Left ventricle myocardium inferior (tissue), 1 donor: ENCODE measurements at regions not wholly inside any gene's neighbourhood (a gene's known extent, or its start where the extent isn't known, plus 50 kb on each side); places are given as distances from the start of the nearest gene placed in this dataset.

Experiments used
- DNase-seq: peaks from one replicate; pipeline ENCODE4 v3.0.0-alpha.2; 2020
- H3K27ac ChIP-seq: fragments of 200-600 bp; replicated peaks from 2 replicates; pipeline ENCODE4 v1.8.0; 2021
- H3K27me3 ChIP-seq: fragments of 200-600 bp; 2 replicates; pipeline ENCODE4 v1.8.0; 2021; ENCODE audit warnings: low read depth
- H3K36me3 ChIP-seq: fragments of 200-600 bp; 2 replicates; pipeline ENCODE4 v1.8.0; 2021
- H3K4me1 ChIP-seq: fragments of 200-600 bp; 2 replicates; pipeline ENCODE4 v1.8.0; 2021
- H3K4me3 ChIP-seq: fragments of 200-600 bp; 2 replicates; pipeline ENCODE4 v1.8.0; 2021; ENCODE audit warnings: mild to moderate bottlenecking, moderate library complexity
- H3K9me3 ChIP-seq: fragments of 200-600 bp; replicated peaks from 2 replicates; pipeline ENCODE4 v1.8.0; 2021
- intact Hi-C: fragments of 100-400 bp; cut with micrococcal nuclease; formaldehyde crosslinking; loops from one replicate; pipeline ENCODE4 v1.11.0; 2022
- TF ChIP-seq, protein P1 (sequence below): fragments of 200-600 bp; IDR thresholded peaks from 2 replicates; pipeline ENCODE4 v1.8.0; 2021; ENCODE audit warnings: antibody characterized with exemption, mild to moderate bottlenecking, borderline replicate concordance
- donor health status: DM: no; HTN: yes; CAD: no; lungs with severe emphysema.

GRCh38 chr6:125507987-125508655 is 206.4 kb upstream of the HDDC2 start:
- intact Hi-C loops = no loop called here

DNA sequence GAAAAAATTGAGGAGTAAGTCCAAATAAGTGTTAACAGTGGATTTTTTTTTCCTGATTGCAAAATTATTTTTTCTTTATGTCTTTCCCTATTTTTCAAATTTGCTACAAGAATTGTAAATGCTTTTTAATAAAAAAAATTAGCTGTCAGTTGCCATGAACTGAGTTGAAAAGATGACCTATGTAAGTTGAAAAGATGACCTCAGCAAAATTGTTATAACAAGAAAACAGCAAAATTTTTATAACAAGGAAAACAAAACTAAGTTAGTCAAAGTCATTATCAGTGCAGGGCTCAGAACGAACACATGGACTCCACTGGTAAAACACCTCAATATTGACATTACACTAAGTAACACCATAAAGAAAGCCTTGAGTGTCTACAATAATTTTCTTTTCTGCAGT is 207.0 kb upstream of the HDDC2 start:
- TF ChIP-seq, protein P1, sequence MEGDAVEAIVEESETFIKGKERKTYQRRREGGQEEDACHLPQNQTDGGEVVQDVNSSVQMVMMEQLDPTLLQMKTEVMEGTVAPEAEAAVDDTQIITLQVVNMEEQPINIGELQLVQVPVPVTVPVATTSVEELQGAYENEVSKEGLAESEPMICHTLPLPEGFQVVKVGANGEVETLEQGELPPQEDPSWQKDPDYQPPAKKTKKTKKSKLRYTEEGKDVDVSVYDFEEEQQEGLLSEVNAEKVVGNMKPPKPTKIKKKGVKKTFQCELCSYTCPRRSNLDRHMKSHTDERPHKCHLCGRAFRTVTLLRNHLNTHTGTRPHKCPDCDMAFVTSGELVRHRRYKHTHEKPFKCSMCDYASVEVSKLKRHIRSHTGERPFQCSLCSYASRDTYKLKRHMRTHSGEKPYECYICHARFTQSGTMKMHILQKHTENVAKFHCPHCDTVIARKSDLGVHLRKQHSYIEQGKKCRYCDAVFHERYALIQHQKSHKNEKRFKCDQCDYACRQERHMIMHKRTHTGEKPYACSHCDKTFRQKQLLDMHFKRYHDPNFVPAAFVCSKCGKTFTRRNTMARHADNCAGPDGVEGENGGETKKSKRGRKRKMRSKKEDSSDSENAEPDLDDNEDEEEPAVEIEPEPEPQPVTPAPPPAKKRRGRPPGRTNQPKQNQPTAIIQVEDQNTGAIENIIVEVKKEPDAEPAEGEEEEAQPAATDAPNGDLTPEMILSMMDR = no peak
- intact Hi-C loops = no loop called here
- Histone ChIP-seq H3K4me3 (no peak overlapping the region), H3K9me3 (peaks cover 12% of the 10 kb centered on the region), H3K27ac (no peak overlapping the region), H3K4me1 (peaks cover 3% of the 10 kb centered on the region), H3K36me3 (no peaks in the 10 kb centered on the region), H3K27me3 (no peaks in the 10 kb centered on the region)
- no peak for DNase-seq

More at GRCh38 chr6:125507987-125508655, 206.4 kb upstream of the HDDC2 start:
- no peak overlapping the region for H3K4me3 ChIP-seq
- peaks cover 9% of the 10 kb centered on the region for H3K9me3 ChIP-seq
- H3K4me1 ChIP-seq = peaks cover 3% of the 10 kb centered on the region
- H3K27me3 ChIP-seq = no peaks in the 10 kb centered on the region
- H3K27ac ChIP-seq = no peak overlapping the region
- DNase-seq = no peak
- TF ChIP-seq, protein P1 = no peak
- no peaks in the 10 kb centered on the region for H3K36me3 ChIP-seq

DNA sequence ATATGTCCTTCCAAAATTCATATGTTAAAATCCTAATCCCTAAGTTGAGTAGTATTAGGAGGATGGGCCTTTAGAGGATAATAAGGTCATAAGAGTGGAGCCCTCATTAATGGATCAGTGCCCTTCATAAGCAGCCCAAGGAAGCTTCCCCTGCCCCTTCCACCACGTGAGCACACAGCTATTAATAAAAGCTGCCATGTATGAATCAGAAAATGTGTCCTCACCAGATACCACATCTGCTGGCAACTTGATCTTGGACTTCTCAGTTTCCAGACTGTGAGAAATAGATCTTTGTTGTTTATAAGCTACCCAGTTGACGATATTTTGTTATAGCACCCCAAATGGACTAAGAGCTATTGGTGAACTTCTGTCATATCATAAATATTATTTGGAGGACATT is 207.7 kb upstream of the HDDC2 start:
- peaks cover 3% of the 10 kb centered on the region for H3K4me1 ChIP-seq
- H3K4me3 ChIP-seq = no peak overlapping the region
- H3K9me3 ChIP-seq = peaks cover 19% of the 10 kb centered on the region
- H3K27ac ChIP-seq = no peak overlapping the region
- TF ChIP-seq, protein P1 = no peak
- no peaks in the 10 kb centered on the region for H3K27me3 ChIP-seq
- intact Hi-C loops = no loop called here
- no peak for DNase-seq
- H3K36me3 ChIP-seq = no peaks in the 10 kb centered on the region

GRCh38 chr6:125510405-125510804 is 208.6 kb upstream of the HDDC2 start:
- DNase-seq = no peak
- Histone ChIP-seq H3K36me3 (no peaks in the 10 kb centered on the region), H3K9me3 (peaks cover 25% of the 10 kb centered on the region), H3K27me3 (no peaks in the 10 kb centered on the region), H3K4me1 (peaks cover 3% of the 10 kb centered on the region), H3K4me3 (no peak overlapping the region), H3K27ac (no peak overlapping the region)
- TF ChIP-seq, protein P1 = no peak
- intact Hi-C loops = no loop called here

GRCh38 chr6:125511809-125512396 is 210.1 kb upstream of the HDDC2 start:
- intact Hi-C loops = no loop called here

More at GRCh38 chr6:125511809-125512396, 210.1 kb upstream of the HDDC2 start:
- Histone ChIP-seq H3K4me1 (peaks cover 3% of the 10 kb centered on the region), H3K27ac (no peak overlapping the region), H3K9me3 (peaks cover 30% of the 10 kb centered on the region), H3K4me3 (no peak overlapping the region), H3K27me3 (no peaks in the 10 kb centered on the region), H3K36me3 (no peaks in the 10 kb centered on the region)
- TF ChIP-seq, protein P1 = no peak
- no peak for DNase-seq
